HepG2 (cell line): ENCODE measurements at regions not wholly inside any gene's neighbourhood (a gene's known extent, or its start where the extent isn't known, plus 50 kb on each side); places are given as distances from the start of the nearest gene placed in this dataset.

ENCODE experiments used
- ATAC-seq: fragments of 200-7000 bp; cut with Tn5 transposase; 3 replicates; pipeline ENCODE4 v1.9.1; 2020; ENCODE audit warnings: mild to moderate bottlenecking, moderate library complexity
- BruUV-seq: library from RNA; stranded (reverse); fragments of 400-500 nt; replicated peaks from 2 replicates; lab custom pipeline; 2021; lab: Mats Ljungman, UMichigan
- CTCF ChIA-PET: fragments of 300-600 bp; formaldehyde crosslinking; extraction: SDS; loops from one replicate; lab custom pipeline; 2021; ENCODE audit warnings: low total read pairs, inconsistent platforms, low intra/inter-chr PET ratio; lab: Yijun Ruan, JAX
- POLR2A ChIA-PET: fragments of 350-600 bp; sonication (Branson Sonifier 250); formaldehyde crosslinking; loops from one replicate; lab custom pipeline; 2020; ENCODE audit warnings: antibody characterized with exemption, inconsistent platforms; lab: Yijun Ruan, JAX
- DNase-seq: peaks from one replicate; pipeline ENCODE4 v3.0.0-alpha.2; 2015; ENCODE audit warnings: low spot score
- FAIRE-seq: peaks from 3 replicates; lab custom pipeline; 2011; peaks lifted over from hg19 to GRCh38; lab: Jason Lieb, UNC
- H2AFZ ChIP-seq: one replicate; pipeline ENCODE4 v1.6.1; 2011; ENCODE audit warnings: low read length, inconsistent platforms
- H3K27ac ChIP-seq: fragments of 300-600 bp; 3 replicates; pipeline ENCODE4 v1.8.0; 2011; ENCODE audit warnings: mixed run types, mild to moderate bottlenecking, mixed read lengths, low read length, inconsistent platforms; ENCODE audit not compliant: insufficient read depth; ENCODE audit errors: extremely low read length
- H3K27me3 ChIP-seq, 2 experiments: fragments of 200-600 bp in 1 of 2; 2 replicates in 1 of 2; 3 replicates in 1 of 2; pipeline versions ENCODE4 v1.6.0 to v1.8.0; 2011; ENCODE audit warnings: low read length in 2 of 2, mild to moderate bottlenecking in 2 of 2, moderate library complexity in 2 of 2, inconsistent platforms in 1 of 2; ENCODE audit not compliant: insufficient read depth in 2 of 2, control insufficient read depth in 1 of 2
- H3K36me3 ChIP-seq, 2 experiments: fragments of 200-600 bp in 1 of 2; replicated peaks in 1 of 2; 2 replicates in 1 of 2; 3 replicates in 1 of 2; pipeline versions ENCODE4 v1.5.1 to v1.8.0; 2011; ENCODE audit warnings: low read length in 2 of 2, inconsistent platforms in 1 of 2; ENCODE audit not compliant: insufficient read depth in 2 of 2, control insufficient read depth in 1 of 2
- H3K4me1 ChIP-seq: 2 replicates; pipeline ENCODE4 v1.5.1; 2012; ENCODE audit warnings: low read length, inconsistent platforms; ENCODE audit not compliant: insufficient read depth
- H3K4me2 ChIP-seq: 2 replicates; pipeline ENCODE4 v1.6.0; 2011; ENCODE audit warnings: low read depth, low read length, inconsistent platforms
- H3K4me3 ChIP-seq, 3 experiments: fragments of 200-600 bp in 1 of 3; sonication (generic), shearing (Covaris generic) in 1 of 3; replicated peaks in 1 of 3; 2 replicates each; pipeline ENCODE4 v1.5.1; 2011 to 2016; ENCODE audit warnings: low read length in 3 of 3, inconsistent platforms in 2 of 3, low read depth in 2 of 3, mild to moderate bottlenecking in 2 of 3, control low read depth in 1 of 3, mixed read lengths in 1 of 3; ENCODE audit not compliant: insufficient read depth in 1 of 3
- H3K79me2 ChIP-seq: one replicate; pipeline ENCODE4 v1.6.1; 2011; ENCODE audit warnings: low read length, inconsistent platforms; ENCODE audit not compliant: insufficient read depth
- H3K9ac ChIP-seq: 2 replicates; pipeline ENCODE4 v1.6.0; 2011; ENCODE audit warnings: mild to moderate bottlenecking, low read depth, low read length, inconsistent platforms; ENCODE audit not compliant: insufficient read depth
- H3K9me3 ChIP-seq: 2 replicates; pipeline ENCODE4 v1.5.1; 2012; ENCODE audit warnings: mild to moderate bottlenecking, low read length
- H4K20me1 ChIP-seq: 2 replicates; pipeline ENCODE4 v1.6.0; 2011; ENCODE audit warnings: inconsistent platforms, mild to moderate bottlenecking, low read length, moderate library complexity; ENCODE audit not compliant: insufficient read depth
- BCL3 ChIP-seq: sonication (generic); formaldehyde crosslinking; IDR thresholded peaks from 2 replicates; pipeline ENCODE4 v1.5.1; 2020; ENCODE audit warnings: mild to moderate bottlenecking, missing genetic modification reagents, moderate library complexity
- DMTF1 ChIP-seq: sonication (generic); formaldehyde crosslinking; IDR thresholded peaks from 2 replicates; pipeline ENCODE4 v1.4.0; 2020; ENCODE audit warnings: mild to moderate bottlenecking, missing genetic modification reagents
- E2F2 ChIP-seq: sonication (generic); formaldehyde crosslinking; IDR thresholded peaks from 2 replicates; pipeline ENCODE4 v1.4.0; 2020; ENCODE audit warnings: missing genetic modification reagents, borderline replicate concordance
- FOXA1 ChIP-seq, 2 experiments: fragments of 450-650 bp in 1 of 2; sonication (generic) in 1 of 2; formaldehyde crosslinking in 1 of 2; IDR thresholded peaks; 2 replicates each; pipeline versions ENCODE4 v1.4.0 to v1.6.1; 2016 to 2020; ENCODE audit warnings: missing genetic modification reagents in 1 of 2
- FOXP4 ChIP-seq: sonication (generic); formaldehyde crosslinking; IDR thresholded peaks from 2 replicates; pipeline ENCODE4 v1.4.0; 2020; ENCODE audit warnings: missing genetic modification reagents
- IRF1 ChIP-seq: sonication (generic); formaldehyde crosslinking; IDR thresholded peaks from 2 replicates; pipeline ENCODE4 v1.4.0; 2020; ENCODE audit warnings: low read depth, mild to moderate bottlenecking, missing genetic modification reagents
- KLF15 ChIP-seq: sonication (generic); formaldehyde crosslinking; IDR thresholded peaks from 2 replicates; pipeline ENCODE4 v1.8.1; 2023; ENCODE audit warnings: borderline replicate concordance, mild to moderate bottlenecking, inconsistent platforms, missing genetic modification reagents, mixed read lengths
- MAFG ChIP-seq: sonication (generic); formaldehyde crosslinking; IDR thresholded peaks from 2 replicates; pipeline ENCODE4 v1.5.1; 2020; ENCODE audit warnings: mild to moderate bottlenecking, missing genetic modification reagents
- NPAS2 ChIP-seq: sonication (generic); formaldehyde crosslinking; IDR thresholded peaks from 2 replicates; pipeline ENCODE4 v1.8.0; 2022; ENCODE audit warnings: mild to moderate bottlenecking, missing genetic modification reagents, borderline replicate concordance
- TBX3 ChIP-seq: fragments of 450-650 bp; IDR thresholded peaks from 2 replicates; pipeline ENCODE4 v1.6.1; 2017; ENCODE audit warnings: antibody characterized with exemption, mild to moderate bottlenecking, inconsistent platforms, borderline replicate concordance
- ZMYM4 ChIP-seq: sonication (generic); formaldehyde crosslinking; IDR thresholded peaks from 2 replicates; pipeline ENCODE4 v1.8.1; 2023; ENCODE audit warnings: mild to moderate bottlenecking, missing genetic modification reagents
- ZNF121 ChIP-seq: sonication (generic); formaldehyde crosslinking; IDR thresholded peaks from 2 replicates; pipeline ENCODE4 v1.5.0; 2020; ENCODE audit warnings: mild to moderate bottlenecking, missing genetic modification reagents
- ZNF430 ChIP-seq: sonication (generic); formaldehyde crosslinking; IDR thresholded peaks from 2 replicates; pipeline ENCODE4 v1.9.0; 2021; ENCODE audit warnings: mild to moderate bottlenecking, missing genetic modification reagents
- WGBS: methylation state at CpG from one replicate; pipeline ENCODE4 v1.1.6; 2017; ENCODE audit warnings: low lambda C conversion rate; 5-methylcytosine and 5-hydroxymethylcytosine counted together
- in situ Hi-C: cut with HindIII; loops from 2 replicates; pipeline ENCODE4 v1.10.0; 2017; ENCODE audit warnings: low pct_unique_long_range_greater_than_20kb; ENCODE audit not compliant: extremely low pct_ligation_motif_present
- intact Hi-C: fragments of 100-400 bp; cut with micrococcal nuclease; formaldehyde crosslinking; loops from one replicate; pipeline ENCODE4 v1.10.0; 2022; ENCODE audit not compliant: unreplicated experiment

- Histone ChIP-seq H3K4me1 (no peaks in the 10 kb centered on the region), H2AFZ (no peak overlapping the region), H4K20me1 (no peaks in the 10 kb centered on the region), H3K36me3 (no peaks in the 10 kb centered on the region), H3K9me3 (peaks cover 74% of the 10 kb centered on the region), H3K9ac (no peak overlapping the region), H3K4me2 (no peak overlapping the region), H3K27me3 (no peaks in the 10 kb centered on the region), H3K4me3 (no peak overlapping the region), H3K79me2 (no peaks in the 10 kb centered on the region), H3K27ac (no peak overlapping the region)
- CTCF ChIA-PET: no interaction called here
- 36% methylated on average over 10 of the region's 10 CpGs for WGBS
- DNase-seq: no peak
- ATAC-seq: no peak
- no peak for FAIRE-seq
- intact Hi-C loops (no loop called here), in situ Hi-C loops (no loop called here)
- TF ChIP-seq KLF15 (CRISPR knock-in tag) (no peak), IRF1 (CRISPR knock-in tag) (no peak), BCL3 (CRISPR knock-in tag) (no peak), E2F2 (CRISPR knock-in tag) (no peak), ZNF121 (CRISPR knock-in tag) (no peak), TBX3 (no peak), ZMYM4 (CRISPR knock-in tag) (no peak), FOXP4 (CRISPR knock-in tag) (no peak), ZNF430 (CRISPR knock-in tag) (no peak), NPAS2 (CRISPR knock-in tag) (no peak), FOXA1 (IDR thresholded peaks at IDR 0.05) (no peak), FOXA1 (CRISPR knock-in tag; IDR thresholded peaks at IDR 0.05) (no peak), DMTF1 (CRISPR knock-in tag) (no peak), MAFG (CRISPR knock-in tag) (no peak)
- POLR2A ChIA-PET: no interaction called here
- BruUV-seq: no TSS peak
Measured at GRCh38 chr4:33739884-33740632, 2504.3 kb downstream of the ARAP2 start.
